Erythroblast (primary cell): ENCODE measurements at regions not wholly inside any gene's neighbourhood (a gene's known extent, or its start where the extent isn't known, plus 50 kb on each side); places are given as distances from the start of the nearest gene placed in this dataset.

Experiments
- GATA1 ChIP-seq: IDR thresholded peaks from 2 replicates; pipeline ENCODE4 v1.6.1; 2011; ENCODE audit warnings: low read depth, mild to moderate bottlenecking, control low read depth, low read length, moderate library complexity
- POLR2A ChIP-seq: IDR thresholded peaks from 2 replicates; pipeline ENCODE4 v1.6.1; 2011; ENCODE audit warnings: mild to moderate bottlenecking, low read length

- no peak for TF ChIP-seq POLR2A
- TF ChIP-seq GATA1: no peak
Observed at GRCh38 chr13:29956853-29957252, 106.4 kb upstream of the UBL3 start.
